Right forelimb (tissue), 1 donor: ENCODE measurements at regions not wholly inside any gene's neighbourhood (a gene's known extent, or its start where the extent isn't known, plus 50 kb on each side); places are given as distances from the start of the nearest gene placed in this dataset.

Experiments used
- DNase-seq: peaks from one replicate; pipeline ENCODE4 v3.0.0-alpha.2; 2018

DNA sequence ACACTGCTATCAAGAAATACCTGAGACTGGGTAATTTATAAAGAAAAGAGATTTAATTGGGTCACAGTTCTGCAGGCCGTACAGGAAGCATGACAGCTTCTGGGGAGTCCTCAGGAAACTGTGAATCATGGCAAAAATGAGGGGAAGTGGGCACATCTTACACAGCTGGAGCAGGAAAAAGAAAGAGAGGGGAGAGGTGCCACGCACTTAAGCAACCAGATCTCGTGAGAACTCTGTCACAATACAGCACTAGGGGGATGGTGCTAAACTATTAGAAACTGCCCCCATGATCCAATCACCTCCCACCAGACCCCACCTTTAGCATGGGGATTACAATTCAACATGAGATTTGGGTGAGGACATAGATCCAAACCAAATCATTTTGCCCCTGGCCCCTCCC is 105.5 kb upstream of the CPLX2 start:
- DNase-seq = no peak

DNA sequence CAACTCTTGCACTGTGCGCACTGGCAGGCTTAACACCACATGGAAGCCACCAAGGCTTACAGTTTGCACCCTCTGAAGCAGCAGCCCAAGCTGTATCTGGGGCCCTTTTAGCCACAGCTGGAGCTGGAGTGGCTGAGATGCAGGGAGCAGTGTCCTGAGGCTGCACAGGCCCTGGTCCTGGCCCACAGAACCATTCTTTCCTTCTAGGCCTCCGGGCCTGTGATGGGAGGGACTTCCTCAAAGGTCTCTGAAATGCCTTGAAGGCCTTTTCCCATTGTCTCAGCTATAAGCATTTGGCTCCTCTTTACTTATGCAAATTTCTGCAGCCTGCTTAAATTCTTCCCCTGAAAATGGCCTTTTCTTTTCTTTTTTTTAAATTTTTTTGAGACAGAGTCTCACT is 104.4 kb upstream of the CPLX2 start:
- DNase-seq = no peak

DNA sequence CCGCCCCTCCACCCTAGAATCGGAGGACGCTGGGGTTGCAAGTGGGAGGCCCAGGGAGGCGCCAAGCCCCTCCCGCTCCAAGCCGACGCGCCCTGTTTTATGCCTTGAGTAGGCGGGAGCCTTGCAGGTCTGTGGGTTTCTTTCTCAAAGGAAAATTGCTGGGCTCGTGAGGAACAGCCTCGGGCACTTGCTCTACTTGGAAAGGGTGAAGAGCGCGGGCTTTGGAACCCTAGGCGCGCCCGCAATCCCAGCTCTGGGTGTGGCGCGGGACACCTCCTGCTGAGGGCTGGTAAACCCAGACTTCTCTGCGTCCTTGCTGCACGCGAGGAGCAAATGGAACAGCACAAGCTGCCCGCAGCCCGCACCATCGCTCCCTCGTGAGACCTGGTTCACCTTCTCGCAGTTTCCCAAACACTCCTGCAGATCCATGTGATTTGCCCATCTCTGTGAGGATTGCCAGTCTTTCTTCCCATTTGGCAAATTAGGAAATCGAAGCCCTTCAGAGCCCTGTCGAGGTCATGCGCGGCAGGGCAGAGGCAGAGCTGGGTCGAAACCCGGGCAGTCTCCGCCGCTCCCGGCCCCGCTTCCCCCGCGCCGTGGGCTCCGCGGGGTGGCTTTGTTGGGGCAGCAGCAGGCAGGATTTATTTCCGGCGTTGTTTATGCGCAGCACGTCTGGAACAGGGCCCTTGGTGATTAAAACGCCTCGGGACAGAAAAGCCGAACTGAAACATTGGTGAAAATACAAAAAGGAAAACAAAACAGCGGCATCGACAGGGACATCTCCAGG is 98.4 kb upstream of the CPLX2 start:
- DNase-seq = no peak

DNA sequence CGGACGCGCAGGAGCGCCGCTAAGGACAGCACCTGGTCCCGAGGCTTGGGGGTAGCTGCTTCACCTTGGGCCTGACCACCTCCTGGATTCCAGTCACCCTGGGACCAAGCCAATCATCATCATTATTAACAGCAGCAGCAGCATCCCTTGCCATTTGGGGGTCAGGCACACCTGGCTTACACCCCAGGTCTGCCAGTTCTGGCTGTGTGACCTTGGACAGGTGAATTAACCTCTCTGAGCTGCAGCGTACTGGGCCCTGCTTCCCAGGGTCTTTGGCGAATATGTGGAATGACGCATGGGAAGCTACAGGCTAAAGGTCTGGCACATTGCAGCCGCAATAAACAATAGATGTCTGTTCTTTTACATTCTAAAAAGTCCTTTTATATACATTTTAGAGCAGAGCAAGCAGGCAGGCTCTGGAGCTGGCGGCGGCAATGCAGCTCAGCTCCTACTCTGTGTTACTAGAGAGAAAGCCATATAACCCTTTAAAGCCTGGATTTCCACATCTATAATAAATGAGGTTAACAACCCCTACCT is 97.8 kb upstream of the CPLX2 start:
- DNase-seq = no peak

DNA sequence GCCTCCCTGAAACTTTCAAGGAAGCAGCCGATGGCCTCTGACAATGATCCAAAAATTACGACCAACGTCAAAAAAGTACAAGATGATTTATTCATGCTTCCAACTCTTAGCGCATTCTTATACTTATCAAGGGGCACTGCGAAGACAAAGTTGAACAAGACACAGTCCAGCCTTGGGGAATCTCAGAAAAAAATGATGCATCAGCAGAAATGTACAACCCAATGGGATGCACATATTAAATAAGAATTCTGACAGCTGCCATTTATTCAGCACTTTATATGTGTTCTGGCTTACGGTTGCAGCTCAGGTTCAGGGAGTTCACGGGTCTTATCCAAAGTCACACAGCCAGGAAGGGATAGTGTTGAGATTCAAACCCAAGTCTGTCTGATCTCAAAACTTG is 96.0 kb upstream of the CPLX2 start:
- no peak for DNase-seq

DNA sequence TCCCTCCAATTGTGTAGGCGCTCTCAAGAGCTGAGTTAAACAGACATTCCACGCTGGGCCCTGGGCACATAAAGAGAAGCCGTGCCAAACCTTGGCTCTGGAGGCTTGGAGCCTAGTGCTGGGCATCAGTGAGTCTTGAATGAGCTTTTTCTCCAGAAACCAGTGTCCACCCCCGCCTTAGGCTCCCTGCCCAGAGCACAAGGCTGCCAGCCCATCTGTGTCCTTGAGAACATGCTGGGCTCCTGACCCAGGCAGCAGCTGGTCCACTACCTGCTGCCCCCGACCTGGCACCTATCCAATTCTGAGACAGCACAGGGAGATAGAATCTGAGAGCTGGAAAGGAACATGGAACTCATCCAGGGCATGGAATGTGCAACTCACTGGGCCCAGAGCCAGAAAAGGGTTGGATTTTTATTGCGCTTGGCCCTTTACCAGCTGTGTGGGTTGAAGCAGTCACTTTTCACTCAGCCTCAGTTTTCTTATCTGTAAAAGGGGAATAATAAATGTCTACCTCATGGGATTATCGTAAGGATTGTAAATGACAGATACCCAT is 92.4 kb upstream of the CPLX2 start:
- no peak for DNase-seq

DNA sequence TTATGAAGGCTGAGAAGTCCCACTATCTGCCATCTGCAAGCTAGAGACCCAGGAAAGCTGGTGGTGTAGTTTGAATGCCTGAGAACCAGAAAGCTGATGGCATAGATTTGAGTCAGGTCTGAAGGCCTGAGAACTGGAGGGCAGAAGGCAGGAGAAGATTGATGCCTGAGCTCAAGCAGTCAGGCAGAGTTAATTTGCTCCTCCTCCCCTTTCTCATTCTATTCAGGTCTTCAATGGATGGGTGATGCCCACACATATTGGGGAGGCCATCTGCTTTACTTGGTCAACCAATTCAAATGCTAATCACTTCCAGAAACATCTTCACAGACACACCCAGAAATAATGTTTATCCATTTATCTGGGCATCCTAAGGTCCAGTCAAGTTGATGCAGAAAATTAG is 87.6 kb upstream of the CPLX2 start:
- no peak for DNase-seq

DNA sequence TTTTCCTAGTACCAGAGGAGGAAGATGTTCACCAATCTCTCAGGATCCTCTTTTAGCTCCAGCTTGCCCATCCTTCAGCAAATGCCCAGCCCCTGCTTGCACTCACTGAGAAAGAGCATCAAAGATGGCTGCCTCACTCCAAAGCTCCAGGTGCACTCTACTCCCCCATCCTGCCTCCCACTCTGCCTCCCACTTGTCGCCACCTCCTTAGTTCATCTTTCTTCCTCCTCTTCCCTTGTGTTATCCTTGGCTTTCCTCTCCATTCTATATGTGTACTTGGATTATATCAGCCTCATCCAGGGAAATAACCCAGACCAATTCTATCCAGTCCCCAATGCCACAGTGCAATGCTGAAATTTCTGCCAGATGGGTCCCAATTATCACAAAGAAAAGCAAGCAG is 87.1 kb upstream of the CPLX2 start:
- DNase-seq = no peak

DNA sequence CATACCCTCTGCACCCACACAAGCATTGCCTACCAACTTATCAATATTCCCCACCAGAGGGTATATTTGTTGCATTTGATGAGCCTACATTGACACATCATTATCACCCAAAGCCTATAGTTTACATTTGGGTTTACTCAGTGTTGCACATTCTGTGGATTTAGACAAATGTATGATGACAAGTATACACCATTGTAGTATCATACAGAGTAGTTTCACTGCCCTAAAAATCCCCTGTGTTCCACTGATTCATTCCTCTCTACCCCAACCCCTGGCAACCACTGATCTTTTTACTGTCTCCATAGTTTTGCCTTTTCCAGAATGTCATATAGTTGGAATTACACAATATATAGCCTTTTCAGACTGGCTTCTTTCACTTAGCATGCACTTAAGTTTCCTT is 85.7 kb upstream of the CPLX2 start:
- no peak for DNase-seq

DNA sequence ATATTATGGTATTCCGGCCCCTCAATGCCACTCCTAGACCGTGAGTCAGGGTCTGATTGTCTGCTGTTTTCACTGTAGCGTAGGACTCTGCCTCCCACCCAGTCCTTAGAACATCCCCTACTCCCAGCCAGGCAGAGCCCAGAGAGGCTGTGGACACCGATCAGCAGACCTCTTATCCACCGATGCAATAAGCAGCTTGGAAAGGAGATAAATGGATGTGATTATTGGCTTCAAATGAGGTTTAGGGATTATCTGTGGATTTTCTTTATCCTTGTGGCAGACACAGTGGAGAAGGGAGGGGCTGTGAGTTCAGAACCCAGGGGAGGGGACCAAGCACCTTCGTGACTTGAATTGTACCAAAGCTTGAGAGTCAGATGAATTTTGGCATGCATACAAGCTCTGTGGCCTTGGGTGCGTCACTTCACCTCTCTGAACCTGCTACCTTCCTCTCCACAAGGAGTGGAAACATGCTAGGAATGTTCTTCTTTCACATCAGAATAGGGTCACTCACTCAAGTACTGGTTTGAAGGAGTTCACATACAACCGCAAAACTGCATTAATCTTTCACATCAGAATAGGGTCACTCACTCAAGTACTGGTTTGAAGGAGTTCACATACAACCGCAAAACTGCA is 83.1 kb upstream of the CPLX2 start:
- DNase-seq = no peak

DNA sequence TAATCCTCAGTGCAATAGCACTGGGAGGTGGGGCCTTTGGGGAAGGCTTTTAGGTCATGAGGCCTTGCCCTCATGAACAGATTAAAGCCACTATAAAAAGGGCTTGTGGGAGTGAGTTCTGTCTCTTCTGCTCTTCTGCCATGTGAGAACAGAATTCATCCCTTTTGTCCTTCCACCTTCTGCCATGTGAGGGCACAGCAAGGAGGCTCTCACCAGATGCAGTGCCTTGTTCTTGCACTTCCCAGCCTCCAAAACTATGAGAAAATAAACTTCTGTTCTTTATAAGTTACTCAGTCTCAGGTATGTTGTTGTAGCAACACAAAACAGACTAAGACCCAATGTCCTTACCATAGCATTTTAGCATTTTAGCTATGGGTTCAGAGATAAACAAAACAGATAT is 81.7 kb upstream of the CPLX2 start:
- no peak for DNase-seq

DNA sequence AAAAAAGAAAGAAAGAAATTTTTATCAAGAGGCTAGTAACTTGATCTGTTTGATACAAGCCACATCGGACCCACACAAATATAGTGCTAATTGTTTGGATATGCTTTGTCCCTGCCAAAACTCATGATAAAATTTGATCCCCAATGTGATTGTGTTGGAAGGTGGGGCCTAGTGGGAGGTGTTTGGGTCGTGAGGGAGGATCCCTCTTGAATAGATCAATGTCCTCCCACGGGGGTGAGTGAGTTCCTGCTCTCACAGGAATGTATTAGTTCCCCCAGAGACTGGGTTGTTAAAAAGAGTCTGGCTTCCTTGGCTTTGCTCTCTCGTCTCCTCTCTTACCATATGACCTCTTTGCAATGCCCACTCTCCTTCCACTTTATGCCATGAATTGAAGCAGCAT is 80.6 kb upstream of the CPLX2 start:
- DNase-seq = no peak

DNA sequence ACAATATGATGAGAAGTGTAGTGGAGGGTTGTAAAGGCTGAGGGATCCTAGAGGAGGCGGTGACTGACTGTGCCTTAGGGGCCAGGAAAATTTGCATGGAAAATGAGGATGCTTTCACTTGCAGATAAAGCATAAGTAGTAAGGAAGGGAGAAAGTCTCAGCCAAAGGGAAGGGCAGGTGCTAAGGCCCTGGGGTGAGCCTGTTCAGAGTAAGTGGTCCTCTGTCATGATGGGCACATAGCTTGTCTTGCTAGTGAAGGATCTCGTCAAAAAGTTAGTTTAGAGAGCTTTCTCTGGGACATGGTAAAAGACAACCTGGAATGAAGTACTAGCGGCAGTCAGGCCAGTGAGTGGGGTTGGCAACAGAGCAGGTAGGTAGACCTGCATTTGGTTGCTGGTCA is 75.4 kb upstream of the CPLX2 start:
- no peak for DNase-seq

DNA sequence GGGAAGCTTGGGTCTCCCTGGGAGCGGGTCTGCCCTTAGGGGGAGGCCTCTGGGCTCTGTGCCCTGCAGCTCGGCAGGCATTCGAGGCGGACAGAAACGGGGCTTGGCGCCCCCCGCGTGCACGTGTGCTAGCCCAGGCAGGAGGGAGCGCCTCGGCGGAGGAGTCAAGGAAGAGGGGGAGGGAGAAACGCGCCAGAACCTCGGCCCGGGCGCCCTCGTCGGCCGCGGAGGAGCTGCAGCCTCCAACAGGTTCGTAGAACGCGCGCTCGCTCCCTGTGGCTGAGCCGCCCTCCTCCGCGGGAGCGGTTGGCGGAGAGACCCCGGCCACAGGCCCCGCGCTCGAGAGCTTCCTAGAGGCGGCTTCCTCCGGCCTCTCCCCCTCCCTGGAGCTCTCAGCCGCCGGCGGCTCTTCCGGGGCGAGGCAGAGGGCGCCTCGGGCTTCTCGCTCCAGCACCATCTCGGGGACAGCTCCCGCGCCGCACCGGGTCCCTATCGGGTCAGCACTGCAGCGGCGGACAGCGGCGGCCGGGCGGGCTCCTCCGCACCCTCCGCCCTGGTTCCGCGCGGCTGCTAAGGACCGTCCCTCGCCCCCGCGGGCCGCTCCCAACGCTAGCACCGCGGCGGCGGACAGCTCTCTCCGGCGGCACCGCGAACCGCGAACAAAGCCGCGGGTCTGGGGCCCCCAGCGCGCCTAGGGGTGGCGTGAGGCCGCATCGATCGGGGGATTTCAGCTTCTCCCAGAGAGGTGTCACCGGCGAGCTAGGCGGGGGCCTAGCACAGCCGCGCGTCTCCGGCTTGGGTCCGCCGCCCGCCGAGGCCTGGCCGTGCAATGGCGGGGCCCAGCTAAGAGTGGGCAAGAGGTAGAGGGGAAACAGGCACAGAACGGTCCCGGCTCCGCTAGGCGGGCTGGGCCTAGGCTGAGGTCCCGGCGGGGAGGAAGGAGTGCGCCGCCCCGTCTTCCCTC is 74.6 kb upstream of the CPLX2 start:
- peak; percentile 92 for DNase-seq

DNA sequence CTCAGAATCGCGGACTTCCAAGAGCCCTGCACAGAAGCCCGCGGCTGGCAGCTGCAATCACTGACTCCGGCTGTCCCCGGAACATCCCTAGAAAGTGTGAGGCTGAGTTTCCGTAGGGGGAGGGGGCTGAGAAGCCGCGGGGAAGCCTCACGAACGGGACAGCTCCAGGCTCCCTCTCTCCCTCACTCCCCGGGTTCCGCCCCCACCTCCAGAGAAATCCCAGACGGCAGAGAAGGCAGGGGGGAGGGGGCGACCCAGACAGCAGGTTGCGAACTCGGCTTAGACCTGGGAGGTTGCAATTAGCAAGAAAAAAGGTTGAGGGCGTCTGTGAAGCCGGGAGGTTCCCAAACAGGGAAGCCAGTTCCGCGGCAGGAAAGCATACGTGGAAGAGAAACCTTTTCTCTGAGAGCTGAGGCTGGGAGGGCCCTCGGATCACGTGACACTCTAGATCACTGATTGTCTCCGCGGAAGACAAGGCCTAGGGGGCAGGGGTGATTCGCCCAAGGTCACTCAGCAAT is 73.8 kb upstream of the CPLX2 start:
- no peak for DNase-seq

DNA sequence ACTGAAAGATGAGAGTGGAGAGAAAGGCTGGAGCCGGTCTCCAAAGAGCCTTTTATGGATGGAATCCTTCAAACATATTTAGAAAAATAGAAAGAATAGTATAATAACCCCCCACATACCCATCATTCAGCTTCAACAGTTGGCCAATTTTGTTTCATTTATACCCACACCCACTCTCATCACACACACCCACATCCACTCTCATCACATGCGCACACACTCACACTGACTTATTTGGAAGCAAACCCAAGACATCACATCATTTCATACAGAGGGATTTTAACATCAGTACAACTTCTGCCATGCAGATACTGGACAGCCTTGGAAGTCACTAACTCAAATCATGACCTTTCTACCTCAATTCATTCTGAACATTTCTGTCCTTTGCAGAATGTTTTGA is 72.8 kb upstream of the CPLX2 start:
- DNase-seq = no peak

DNA sequence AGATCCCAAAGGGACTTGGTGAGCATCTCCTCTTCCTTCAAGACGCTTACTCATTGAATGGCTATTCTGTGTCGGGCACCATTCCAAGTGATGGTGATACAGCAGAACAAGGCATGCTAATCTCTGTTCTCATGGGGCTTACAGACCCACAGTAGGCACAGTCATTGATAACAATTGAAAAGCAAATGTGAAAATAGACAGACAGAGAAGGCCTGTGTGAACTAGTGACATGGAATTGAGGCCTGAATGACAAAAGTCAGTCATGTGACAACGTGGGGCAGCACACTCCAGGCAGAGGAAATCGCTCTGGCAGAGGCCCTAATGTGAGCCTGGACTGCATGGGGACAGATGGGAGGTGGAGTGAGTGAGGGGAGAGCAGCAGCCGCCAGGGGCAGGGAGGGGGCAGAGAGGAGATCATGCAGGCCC is 70.7 kb upstream of the CPLX2 start:
- DNase-seq = no peak

DNA sequence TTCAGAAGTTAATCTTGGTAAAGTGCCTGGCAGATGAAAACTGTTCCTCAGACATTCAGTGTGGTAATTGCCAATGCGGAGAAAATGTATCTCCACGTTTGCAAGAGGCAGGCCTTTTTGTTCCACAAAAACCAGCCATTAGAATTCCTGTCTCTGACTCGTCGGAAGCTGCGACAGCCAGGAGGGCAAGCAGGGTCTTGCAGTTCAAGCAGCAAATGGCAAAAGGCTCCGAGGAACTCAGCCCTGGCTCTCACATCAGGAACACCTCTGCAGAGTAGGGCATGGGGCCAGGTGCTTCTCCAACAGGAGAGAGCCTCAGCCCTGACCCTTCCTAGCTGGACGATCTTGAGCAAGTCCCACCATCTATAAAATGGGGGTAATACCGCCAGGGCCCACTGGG is 69.0 kb upstream of the CPLX2 start:
- DNase-seq = no peak

DNA sequence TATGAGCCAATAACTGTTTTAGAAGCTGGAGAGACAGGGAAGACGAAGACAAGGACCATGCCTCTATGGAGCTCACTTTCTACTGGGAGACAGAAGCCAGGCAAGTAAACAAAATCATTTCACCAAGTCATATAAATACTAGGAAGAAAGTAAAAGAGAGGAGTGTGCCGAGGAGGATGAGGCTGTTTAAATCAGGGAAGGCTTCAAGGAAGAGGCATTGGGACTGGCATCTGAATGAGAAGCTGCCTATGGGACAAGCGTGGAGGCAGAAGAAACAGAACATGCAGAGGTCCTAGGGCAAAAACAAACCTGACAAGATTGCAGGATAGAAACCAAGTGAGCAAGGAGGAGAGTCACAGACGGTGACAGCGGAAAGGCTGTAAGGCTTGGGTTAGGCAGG is 68.1 kb upstream of the CPLX2 start:
- DNase-seq = no peak

DNA sequence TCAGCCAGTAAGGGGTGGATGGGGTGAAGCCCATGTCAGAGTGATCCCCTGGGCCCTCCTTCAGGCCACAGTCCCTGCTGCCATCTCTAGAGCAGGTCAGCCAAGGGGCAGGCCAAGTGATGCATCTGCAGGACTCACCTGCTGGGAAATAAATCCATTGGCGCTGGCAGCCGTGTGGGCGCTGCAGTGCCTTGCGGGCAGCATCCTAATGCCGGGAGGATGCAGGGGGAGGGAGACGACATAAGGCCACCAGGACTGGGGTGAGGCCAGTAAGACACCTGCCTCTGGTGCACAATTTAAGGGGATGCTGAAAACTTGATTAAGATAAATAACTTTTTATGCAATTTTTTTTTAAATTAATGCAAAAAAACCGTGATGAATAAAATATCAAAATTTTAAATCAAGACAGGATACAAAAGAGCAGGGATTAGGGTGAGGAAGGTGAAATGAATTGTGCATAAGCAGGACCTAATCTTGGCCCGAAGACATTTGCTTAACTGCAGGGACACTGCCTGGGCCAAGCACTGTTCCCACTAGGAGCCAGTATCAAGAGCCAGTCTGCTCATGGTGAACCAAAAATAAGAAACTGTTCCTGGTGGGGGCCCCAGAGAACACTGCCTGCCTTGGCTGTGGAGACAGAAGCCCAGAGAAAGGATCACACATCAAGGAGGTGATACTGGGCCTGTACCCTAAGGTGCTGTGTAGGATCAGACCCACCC is 67.5 kb upstream of the CPLX2 start:
- no peak for DNase-seq

DNA sequence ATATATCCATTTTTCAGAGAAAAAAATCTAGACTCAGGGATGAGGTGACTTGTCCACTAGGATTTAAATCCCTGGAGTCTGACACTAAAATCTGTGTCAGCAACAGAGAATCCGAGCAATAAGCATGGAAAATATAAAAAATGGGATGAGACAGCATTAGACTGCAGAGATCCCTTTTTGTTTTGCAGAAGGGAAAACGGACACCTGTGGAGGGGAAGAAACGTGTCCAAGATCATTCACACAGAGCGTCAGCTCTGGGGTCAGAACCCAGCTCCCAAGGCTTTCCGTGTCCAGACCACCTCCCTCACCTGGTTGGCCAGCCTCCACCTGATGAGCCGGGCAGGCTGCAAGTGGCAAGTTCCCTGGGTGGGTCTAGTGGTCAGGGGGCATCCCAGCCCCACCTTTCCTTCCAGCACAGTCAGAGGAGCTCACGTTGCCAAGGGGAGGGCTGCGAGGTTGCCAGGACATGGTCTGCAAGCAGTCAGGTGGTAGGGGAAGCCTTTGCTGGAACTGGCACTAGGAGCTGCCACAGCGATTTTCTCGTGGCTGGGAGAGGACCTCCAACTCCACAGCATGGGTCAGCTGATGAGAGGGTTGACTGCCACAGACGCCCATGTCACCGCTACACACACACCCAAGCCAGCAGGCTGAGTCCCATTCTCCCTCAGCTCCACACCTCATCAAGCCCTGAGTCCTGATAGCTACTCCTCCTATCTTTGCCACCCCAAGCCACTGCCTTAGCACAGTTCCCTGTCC is 65.9 kb upstream of the CPLX2 start:
- DNase-seq = no peak
